ENCODE measurements at regions not wholly inside any gene's neighbourhood (a gene's known extent, or its start where the extent isn't known, plus 50 kb on each side); places are given as distances from the start of the nearest gene placed in this dataset.

GRCh38 chr4:147134536-147135210 is 189.0 kb upstream of the TTC29 start:
- TF ChIP-seq POLR2A (IDR thresholded peaks at IDR 0.05) (no peak), CTCF (IDR thresholded peaks at IDR 0.05) (no peak), POLR2AphosphoS5 (IDR thresholded peaks at IDR 0.05) (no peak), EP300 (IDR thresholded peaks at IDR 0.05) (no peak)
